Hippocampal formation (tissue), 2 donors: ENCODE measurements at regions not wholly inside any gene's neighbourhood (a gene's known extent, or its start where the extent isn't known, plus 50 kb on each side); places are given as distances from the start of the nearest gene placed in this dataset.
"Not testable (repeated sequence)": the region's sequence is repeated elsewhere in the genome, so short reads cannot be mapped to it uniquely, and the experiment has no call there.

Experiments used
- DNase-seq, 2 donors: peaks; one replicate each; lab custom pipeline; 2025; lab: John Stamatoyannopoulos, UW

GRCh38 chr7:85791098-85791497, 604.2 kb upstream of the SEMA3D start:
- DNase-seq: not testable (repeated sequence)

GRCh38 chr7:85781606-85782005, 594.8 kb upstream of the SEMA3D start:
- DNase-seq: no peak

GRCh38 chr7:85776691-85777345, 590.0 kb upstream of the SEMA3D start:
- DNase-seq: no peak

GRCh38 chr7:85775431-85775830, 588.6 kb upstream of the SEMA3D start:
- DNase-seq: no peak

- no peak for DNase-seq
These were observed 588.1 kb upstream of the SEMA3D start for GRCh38 chr7:85774986-85775385.

- no peak for DNase-seq
These were observed 586.4 kb upstream of the SEMA3D start for GRCh38 chr7:85773116-85773728.

- DNase-seq: no peak
These were observed 584.7 kb upstream of the SEMA3D start for GRCh38 chr7:85771516-85771915.

GRCh38 chr7:85770332-85770731, 583.5 kb upstream of the SEMA3D start:
- no peak for DNase-seq

- no peak for DNase-seq
These were observed 578.9 kb upstream of the SEMA3D start for GRCh38 chr7:85765698-85766298.

- DNase-seq: no peak
These were observed 577.2 kb upstream of the SEMA3D start for GRCh38 chr7:85764034-85764433.

GRCh38 chr7:85757348-85757747, 570.5 kb upstream of the SEMA3D start:
- DNase-seq: no peak

- DNase-seq: no peak
These were observed 563.6 kb upstream of the SEMA3D start for GRCh38 chr7:85750454-85750949.

- DNase-seq: no peak
These were observed 563.0 kb upstream of the SEMA3D start for GRCh38 chr7:85749696-85750453.

- DNase-seq: no peak
These were observed 562.0 kb upstream of the SEMA3D start for GRCh38 chr7:85748861-85749260.

- no peak for DNase-seq
These were observed 550.6 kb upstream of the SEMA3D start for GRCh38 chr7:85737426-85737825.

GRCh38 chr7:85736085-85736484, 549.2 kb upstream of the SEMA3D start:
- no peak for DNase-seq

GRCh38 chr7:85734823-85735222, 548.0 kb upstream of the SEMA3D start:
- no peak for DNase-seq

GRCh38 chr7:85733169-85733915, 546.5 kb upstream of the SEMA3D start:
- no peak for DNase-seq

- DNase-seq: no peak
These were observed 543.2 kb upstream of the SEMA3D start for GRCh38 chr7:85730012-85730411.

- no peak for DNase-seq
These were observed 538.2 kb upstream of the SEMA3D start for GRCh38 chr7:85725026-85725425.

GRCh38 chr7:85719981-85720953, 533.4 kb upstream of the SEMA3D start:
- DNase-seq: no peak
